Natural killer cell (primary cell): ENCODE measurements at regions not wholly inside any gene's neighbourhood (a gene's known extent, or its start where the extent isn't known, plus 50 kb on each side); places are given as distances from the start of the nearest gene placed in this dataset.
"Not testable (repeated sequence)": the region's sequence is repeated elsewhere in the genome, so short reads cannot be mapped to it uniquely, and the experiment has no call there.

Experiments used
- ATAC-seq, 3 donors: fragments of 150-1000 bp in 2 of 3; fragments of 200-7000 bp in 1 of 3; cut with Tn5 transposase; 1 replicate in 1 of 3; 2 replicates in 2 of 3; pipeline ENCODE4 v1.10.0; 2021; ENCODE audit warnings: mild to moderate bottlenecking in 2 of 3, moderate library complexity in 2 of 3
- DNase-seq, 2 donors: peaks; one replicate each; pipeline versions ENCODE4 v3.0.0 to v3.0.0-alpha.2; 2013 to 2021; ENCODE audit warnings: mixed read lengths in 1 of 2
- H3K27ac ChIP-seq: one replicate; pipeline ENCODE4 v1.5.1; 2013; ENCODE audit warnings: mild to moderate bottlenecking, low read length
- H3K27me3 ChIP-seq: one replicate; pipeline ENCODE4 v1.6.1; 2013; ENCODE audit warnings: low read length; ENCODE audit not compliant: control insufficient read depth, insufficient read depth
- H3K36me3 ChIP-seq: one replicate; pipeline ENCODE4 v1.6.1; 2013; ENCODE audit warnings: low read length; ENCODE audit not compliant: control insufficient read depth, insufficient read depth
- H3K4me1 ChIP-seq: one replicate; pipeline ENCODE4 v1.6.1; 2013; ENCODE audit warnings: low read length; ENCODE audit not compliant: control insufficient read depth, insufficient read depth
- H3K4me3 ChIP-seq: one replicate; pipeline ENCODE4 v1.5.1; 2013; ENCODE audit warnings: low read length
- H3K9me3 ChIP-seq: one replicate; pipeline ENCODE4 v1.6.1; 2013; ENCODE audit warnings: low read length; ENCODE audit not compliant: control insufficient read depth, insufficient read depth
- H3K27ac Mint-ChIP-seq, 2 donors: one replicate each; pipeline ENCODE4 v1.8.0; 2022; ENCODE audit warnings: mild to moderate bottlenecking in 2 of 2, mixed read lengths in 2 of 2, moderate library complexity in 1 of 2
- H3K27me3 Mint-ChIP-seq, 2 donors: one replicate each; pipeline ENCODE4 v1.8.0; 2022; ENCODE audit warnings: low read depth in 2 of 2, mixed read lengths in 2 of 2
- H3K36me3 Mint-ChIP-seq: one replicate; pipeline ENCODE4 v1.8.0; 2022; ENCODE audit warnings: mixed read lengths
- H3K4me1 Mint-ChIP-seq, 2 donors: one replicate each; pipeline ENCODE4 v1.8.0; 2022; ENCODE audit warnings: mixed read lengths in 2 of 2
- H3K4me3 Mint-ChIP-seq: one replicate; pipeline ENCODE4 v1.8.0; 2022; ENCODE audit warnings: mild to moderate bottlenecking, moderate library complexity, mixed read lengths
- H3K9me3 Mint-ChIP-seq, 2 donors: one replicate each; pipeline ENCODE4 v1.8.0; 2022; ENCODE audit warnings: mixed read lengths in 2 of 2
- CTCF ChIP-seq: fragments of 200-600 bp; IDR thresholded peaks from one replicate; pipeline ENCODE4 v1.8.0; 2022; ENCODE audit warnings: antibody characterized with exemption
- WGBS: methylation state at CpG from one replicate; pipeline ENCODE4 v1.1.7; 2013; ENCODE audit warnings: missing lambda C conversion rate; ENCODE audit not compliant: insufficient coverage; 5-methylcytosine and 5-hydroxymethylcytosine counted together
- intact Hi-C: fragments of 100-400 bp; cut with micrococcal nuclease; formaldehyde crosslinking; loops from one replicate; pipeline ENCODE4 v1.14.2; 2022

- 93% methylated on average over 1 of the region's 1 CpG for WGBS
- intact Hi-C loops, result no loop called here
- H3K4me1 ChIP-seq, result no peaks in the 10 kb centered on the region
These were observed 197.6 kb downstream of the SLC38A4 start for GRCh38 chr12:46628176-46628575.

GRCh38 chr12:46627686-46628085 lies 198.1 kb downstream of the SLC38A4 start:
- no peak overlapping the region for H3K4me3 ChIP-seq
- Mint-ChIP-seq H3K9me3 (no peaks in the 10 kb centered on the region), H3K36me3 (no peaks in the 10 kb centered on the region), H3K27ac (no peak overlapping the region), H3K4me1 (peaks cover 25 to 26% of the 10 kb centered on the region in 2 donors), H3K27me3 (no peaks in the 10 kb centered on the region), H3K4me3 (no peak overlapping the region)
- H3K27me3 ChIP-seq, result no peaks in the 10 kb centered on the region
- H3K36me3 ChIP-seq, result no peaks in the 10 kb centered on the region
- no peak for TF ChIP-seq CTCF
- H3K27ac ChIP-seq, result no peak overlapping the region
- no peak for DNase-seq
- no peak for ATAC-seq
- no peaks in the 10 kb centered on the region for H3K4me1 ChIP-seq
- intact Hi-C loops, result no loop called here
- whole genome bisulfite sequencing, result 100% methylated on average over 2 of the region's 3 CpGs
- H3K9me3 ChIP-seq, result no peaks in the 10 kb centered on the region

More at GRCh38 chr12:46628176-46628575, 197.6 kb downstream of the SLC38A4 start:
- Histone ChIP-seq H3K9me3 (no peaks in the 10 kb centered on the region), H3K4me3 (no peak overlapping the region), H3K27ac (no peak overlapping the region), H3K27me3 (no peaks in the 10 kb centered on the region), H3K36me3 (no peaks in the 10 kb centered on the region)
- no peak for TF ChIP-seq CTCF
- no peaks in the 10 kb centered on the region for H3K36me3 Mint-ChIP-seq
- no peak for DNase-seq
- H3K27ac Mint-ChIP-seq, result no peak overlapping the region
- H3K4me3 Mint-ChIP-seq, result no peak overlapping the region
- H3K4me1 Mint-ChIP-seq, result peaks cover 26 to 27% of the 10 kb centered on the region in 2 donors
- H3K27me3 Mint-ChIP-seq, result no peaks in the 10 kb centered on the region
- H3K9me3 Mint-ChIP-seq, result no peaks in the 10 kb centered on the region
- no peak for ATAC-seq

GRCh38 chr12:46619474-46619873 lies 206.3 kb downstream of the SLC38A4 start:
- 100% methylated on average over 1 of the region's 5 CpGs for WGBS
- H3K4me3 Mint-ChIP-seq, H3K36me3 ChIP-seq, H3K9me3 Mint-ChIP-seq, H3K9me3 ChIP-seq, H3K4me3 ChIP-seq, H3K4me1 ChIP-seq, ATAC-seq, H3K27me3 ChIP-seq, H3K4me1 Mint-ChIP-seq, H3K27ac ChIP-seq, H3K27ac Mint-ChIP-seq, DNase-seq, H3K36me3 Mint-ChIP-seq, H3K27me3 Mint-ChIP-seq, intact Hi-C loops: not testable (repeated sequence)

GRCh38 chr12:46617737-46618136 lies 208.1 kb downstream of the SLC38A4 start:
- intact Hi-C loops, H3K9me3 Mint-ChIP-seq, H3K27me3 Mint-ChIP-seq, DNase-seq, H3K36me3 Mint-ChIP-seq, H3K9me3 ChIP-seq, ATAC-seq, H3K27me3 ChIP-seq, H3K27ac Mint-ChIP-seq, H3K27ac ChIP-seq, H3K4me3 ChIP-seq, H3K36me3 ChIP-seq, H3K4me3 Mint-ChIP-seq, H3K4me1 ChIP-seq: not testable (repeated sequence)
- peaks cover 8 to 16% of the 10 kb centered on the region in 2 donors for H3K4me1 Mint-ChIP-seq
- 95% methylated on average over 11 of the region's 11 CpGs for WGBS

GRCh38 chr12:46617167-46617566 lies 208.6 kb downstream of the SLC38A4 start:
- intact Hi-C loops, result no loop called here
- Mint-ChIP-seq H3K36me3 (peaks cover 9% of the 10 kb centered on the region), H3K27ac (no peak overlapping the region), H3K27me3 (no peaks in the 10 kb centered on the region), H3K9me3 (peaks cover 2 to 5% of the 10 kb centered on the region in 2 donors), H3K4me1 (peaks cover 14 to 22% of the 10 kb centered on the region in 2 donors), H3K4me3 (no peak overlapping the region)
- Histone ChIP-seq H3K4me3 (no peak overlapping the region), H3K4me1 (no peaks in the 10 kb centered on the region), H3K9me3 (peaks cover 3% of the 10 kb centered on the region), H3K36me3 (no peaks in the 10 kb centered on the region), H3K27ac (no peak overlapping the region), H3K27me3 (no peaks in the 10 kb centered on the region)
- no peak for TF ChIP-seq CTCF
- ATAC-seq (no peak), DNase-seq (no peak)
- 90% methylated on average over 4 of the region's 4 CpGs for WGBS
